ENCODE measurements at regions not wholly inside any gene's neighbourhood (a gene's known extent, or its start where the extent isn't known, plus 50 kb on each side); places are given as distances from the start of the nearest gene placed in this dataset.

GRCh38 chr3:189117087-189117486, 54.7 kb upstream of the TPRG1 start:
- Histone ChIP-seq H3K9ac (ENCODE audit: low read length) (no peak overlapping the region), H2AFZ (ENCODE audit: low read depth, low read length, severe bottlenecking) (no peak overlapping the region), H3K4me2 (ENCODE audit: low read depth, low read length, poor library complexity, severe bottlenecking) (no peak overlapping the region), H3F3A (ENCODE audit: insufficient read depth) (no peaks in the 10 kb centered on the region), H4K20me1 (ENCODE audit: low read depth, low read length) (no peaks in the 10 kb centered on the region), H3K4me3 (ENCODE audit: insufficient read depth, low read length, poor library complexity, severe bottlenecking) (no peak overlapping the region), H3K9me3 (ENCODE audit: insufficient read depth, low read length) (no peaks in the 10 kb centered on the region), H3K27ac (ENCODE audit: low read depth, low read length) (no peak overlapping the region), H3K27me3 (ENCODE audit: low read length) (no peaks in the 10 kb centered on the region), H3K36me3 (ENCODE audit: low read length) (no peaks in the 10 kb centered on the region), H3K79me2 (ENCODE audit: insufficient read depth, low read length) (no peaks in the 10 kb centered on the region), H3K9me2 (replicated peaks; ENCODE audit: insufficient read depth, low read length) (peaks cover 4% of the 10 kb centered on the region; the same call in 1 of the 2 replicates)
- no peak for TF ChIP-seq EZH2phosphoT487 (conservative IDR thresholded peaks at IDR 0.05; ENCODE audit: low read length)
- TF ChIP-seq CTCF (IDR thresholded peaks at IDR 0.05; ENCODE audit: insufficient read depth, low read length, poor library complexity, severe bottlenecking) = no peak

GRCh38 chr3:189118896-189119295, 52.9 kb upstream of the TPRG1 start:
- Histone ChIP-seq H3K4me3 (ENCODE audit: insufficient read depth, low read length, poor library complexity, severe bottlenecking) (no peak overlapping the region), H4K20me1 (ENCODE audit: low read depth, low read length) (no peaks in the 10 kb centered on the region), H3F3A (ENCODE audit: insufficient read depth) (no peaks in the 10 kb centered on the region), H3K27ac (ENCODE audit: low read depth, low read length) (no peak overlapping the region), H3K36me3 (ENCODE audit: low read length) (no peaks in the 10 kb centered on the region), H3K9ac (ENCODE audit: low read length) (no peak overlapping the region), H2AFZ (ENCODE audit: low read depth, low read length, severe bottlenecking) (no peak overlapping the region), H3K79me2 (ENCODE audit: insufficient read depth, low read length) (no peaks in the 10 kb centered on the region), H3K9me2 (replicated peaks; ENCODE audit: insufficient read depth, low read length) (peaks cover 4% of the 10 kb centered on the region; the same call in 1 of the 2 replicates), H3K9me3 (ENCODE audit: insufficient read depth, low read length) (no peaks in the 10 kb centered on the region), H3K4me2 (ENCODE audit: low read depth, low read length, poor library complexity, severe bottlenecking) (no peak overlapping the region), H3K27me3 (ENCODE audit: low read length) (no peaks in the 10 kb centered on the region)
- TF ChIP-seq CTCF (IDR thresholded peaks at IDR 0.05; ENCODE audit: insufficient read depth, low read length, poor library complexity, severe bottlenecking) (no peak), EZH2phosphoT487 (conservative IDR thresholded peaks at IDR 0.05; ENCODE audit: low read length) (no peak)

GRCh38 chr3:189119950-189120349, 51.8 kb upstream of the TPRG1 start:
- Histone ChIP-seq H3F3A (ENCODE audit: insufficient read depth) (no peaks in the 10 kb centered on the region), H2AFZ (ENCODE audit: low read depth, low read length, severe bottlenecking) (no peak overlapping the region), H4K20me1 (ENCODE audit: low read depth, low read length) (no peaks in the 10 kb centered on the region), H3K36me3 (ENCODE audit: low read length) (no peaks in the 10 kb centered on the region), H3K9me3 (ENCODE audit: insufficient read depth, low read length) (no peaks in the 10 kb centered on the region), H3K27ac (ENCODE audit: low read depth, low read length) (no peak overlapping the region), H3K9ac (ENCODE audit: low read length) (no peak overlapping the region), H3K4me2 (ENCODE audit: low read depth, low read length, poor library complexity, severe bottlenecking) (no peak overlapping the region), H3K27me3 (ENCODE audit: low read length) (no peaks in the 10 kb centered on the region), H3K79me2 (ENCODE audit: insufficient read depth, low read length) (no peaks in the 10 kb centered on the region), H3K4me3 (ENCODE audit: insufficient read depth, low read length, poor library complexity, severe bottlenecking) (no peak overlapping the region), H3K9me2 (replicated peaks; ENCODE audit: insufficient read depth, low read length) (peaks cover 4% of the 10 kb centered on the region; the same call in 1 of the 2 replicates)
- TF ChIP-seq EZH2phosphoT487 (conservative IDR thresholded peaks at IDR 0.05; ENCODE audit: low read length) = no peak
- TF ChIP-seq CTCF (IDR thresholded peaks at IDR 0.05; ENCODE audit: insufficient read depth, low read length, poor library complexity, severe bottlenecking) = no peak
